H9 (cell line): ENCODE measurements at regions not wholly inside any gene's neighbourhood (a gene's known extent, or its start where the extent isn't known, plus 50 kb on each side); places are given as distances from the start of the nearest gene placed in this dataset.

Source experiments
- DNase-seq: peaks from one replicate; pipeline ENCODE4 v3.0.0-alpha.2; 2017
- H2AFZ ChIP-seq: one replicate; pipeline ENCODE4 v1.6.1; 2013; ENCODE audit warnings: mild to moderate bottlenecking, low read length, control low read depth, moderate library complexity
- H2AK5ac ChIP-seq: 2 replicates; pipeline ENCODE4 v1.6.1; 2013; ENCODE audit warnings: low read length, control low read depth, mixed read lengths; ENCODE audit not compliant: insufficient read length
- H2BK120ac ChIP-seq: one replicate; pipeline ENCODE4 v1.6.1; 2013; ENCODE audit warnings: low read depth, mild to moderate bottlenecking, low read length, control low read depth, inconsistent platforms; ENCODE audit not compliant: poor library complexity, severe bottlenecking
- H2BK12ac ChIP-seq: 2 replicates; pipeline ENCODE4 v1.6.1; 2013; ENCODE audit warnings: low read length, control low read depth, mixed read lengths, low read depth; ENCODE audit not compliant: insufficient read length
- H2BK15ac ChIP-seq: 2 replicates; pipeline ENCODE4 v1.6.1; 2013; ENCODE audit warnings: low read depth, low read length, control low read depth
- H2BK20ac ChIP-seq: one replicate; pipeline ENCODE4 v1.6.1; 2013; ENCODE audit warnings: low read depth, mild to moderate bottlenecking, low read length, control low read depth, inconsistent platforms; ENCODE audit not compliant: poor library complexity, severe bottlenecking
- H2BK5ac ChIP-seq: 2 replicates; pipeline ENCODE4 v1.6.1; 2013; ENCODE audit warnings: low read length, control low read depth, mixed read lengths; ENCODE audit not compliant: insufficient read length
- H3K14ac ChIP-seq: 2 replicates; pipeline ENCODE4 v1.6.1; 2013; ENCODE audit warnings: low read length, control low read depth; ENCODE audit not compliant: insufficient read depth
- H3K18ac ChIP-seq: 2 replicates; pipeline ENCODE4 v1.6.1; 2013; ENCODE audit warnings: low read depth, mild to moderate bottlenecking, mixed read lengths, low read length, control low read depth; ENCODE audit not compliant: insufficient read length
- H3K23ac ChIP-seq: 2 replicates; pipeline ENCODE4 v1.6.1; 2013; ENCODE audit warnings: low read length, control low read depth, mixed read lengths, low read depth; ENCODE audit not compliant: insufficient read length
- H3K23me2 ChIP-seq: 2 replicates; pipeline ENCODE4 v1.6.1; 2013; ENCODE audit warnings: low read depth, mild to moderate bottlenecking, mixed read lengths, low read length, control low read depth; ENCODE audit not compliant: insufficient read length, poor library complexity, severe bottlenecking
- H3K27ac ChIP-seq: 2 replicates; pipeline ENCODE4 v1.5.1; 2013; ENCODE audit warnings: low read length, control low read depth, mixed read lengths, low read depth; ENCODE audit not compliant: insufficient read length
- H3K27me3 ChIP-seq: 2 replicates; pipeline ENCODE4 v1.6.1; 2013; ENCODE audit warnings: low read length, control low read depth, inconsistent platforms; ENCODE audit not compliant: insufficient read depth
- H3K4ac ChIP-seq: 2 replicates; pipeline ENCODE4 v1.6.1; 2013; ENCODE audit warnings: low read depth, mild to moderate bottlenecking, control low read depth, inconsistent platforms, low read length, moderate library complexity
- H3K4me1 ChIP-seq: 2 replicates; pipeline ENCODE4 v1.6.1; 2013; ENCODE audit warnings: low read length, control low read depth, inconsistent platforms; ENCODE audit not compliant: insufficient read depth
- H3K4me2 ChIP-seq: 2 replicates; pipeline ENCODE4 v1.6.1; 2013; ENCODE audit warnings: low read length, control low read depth, mixed read lengths; ENCODE audit not compliant: insufficient read length, insufficient read depth
- H3K56ac ChIP-seq: 2 replicates; pipeline ENCODE4 v1.6.1; 2013; ENCODE audit warnings: low read depth, mild to moderate bottlenecking, mixed read lengths, low read length, control low read depth; ENCODE audit not compliant: insufficient read length
- H3K79me1 ChIP-seq: 2 replicates; pipeline ENCODE4 v1.6.1; 2013; ENCODE audit warnings: low read depth, mild to moderate bottlenecking, moderate library complexity, low read length, control low read depth, inconsistent platforms; ENCODE audit not compliant: insufficient read depth, poor library complexity, severe bottlenecking
- H3K79me2 ChIP-seq: 2 replicates; pipeline ENCODE4 v1.6.1; 2013; ENCODE audit warnings: low read length, control low read depth, inconsistent platforms; ENCODE audit not compliant: insufficient read depth
- H3K9ac ChIP-seq: 2 replicates; pipeline ENCODE4 v1.6.1; 2013; ENCODE audit warnings: low read length, control low read depth, mixed read lengths; ENCODE audit not compliant: insufficient read length; ENCODE audit errors: extremely low read depth
- H3K9me3 ChIP-seq: one replicate; pipeline ENCODE4 v1.6.1; 2013; ENCODE audit warnings: low read depth, low read length, inconsistent platforms; ENCODE audit not compliant: control insufficient read depth
- H3T11ph ChIP-seq: one replicate; pipeline ENCODE4 v1.6.1; 2013; ENCODE audit warnings: mild to moderate bottlenecking, low read length, control low read depth, inconsistent platforms
- H4K20me1 ChIP-seq: one replicate; pipeline ENCODE4 v1.6.1; 2013; ENCODE audit not compliant: control insufficient read depth, insufficient read length, insufficient read depth
- H4K5ac ChIP-seq: 2 replicates; pipeline ENCODE4 v1.6.1; 2013; ENCODE audit warnings: low read depth, mild to moderate bottlenecking, mixed read lengths, low read length, control low read depth; ENCODE audit not compliant: insufficient read length
- H4K8ac ChIP-seq: replicated peaks from 2 replicates; pipeline ENCODE4 v1.6.1; 2013; ENCODE audit warnings: low read length, control low read depth, mixed read lengths, low read depth; ENCODE audit not compliant: insufficient read length
- H4K91ac ChIP-seq: 2 replicates; pipeline ENCODE4 v1.6.1; 2013; ENCODE audit warnings: low read depth, mild to moderate bottlenecking, moderate library complexity, mixed read lengths, low read length, control low read depth; ENCODE audit not compliant: insufficient read length
- H3K27ac Mint-ChIP-seq, 3 experiments: 2 replicates in 2 of 3; 3 replicates in 1 of 3; pipeline ENCODE4 v1.8.0; 2020 to 2021; ENCODE audit warnings: mixed read lengths in 3 of 3, mild to moderate bottlenecking in 1 of 3, moderate library complexity in 1 of 3
- H3K27me3 Mint-ChIP-seq: 2 replicates; pipeline ENCODE4 v1.8.0; 2021; ENCODE audit warnings: low read depth, mild to moderate bottlenecking, moderate library complexity, mixed read lengths
- H3K36me3 Mint-ChIP-seq, 3 experiments: 2 replicates in 2 of 3; 3 replicates in 1 of 3; pipeline ENCODE4 v1.8.0; 2020 to 2021; ENCODE audit warnings: low read depth in 3 of 3, mixed read lengths in 3 of 3; ENCODE audit not compliant: insufficient read depth in 1 of 3
- H3K4me1 Mint-ChIP-seq, 2 experiments: 2 replicates each; pipeline ENCODE4 v1.8.0; 2020; ENCODE audit warnings: mixed read lengths in 2 of 2
- H3K4me3 Mint-ChIP-seq, 2 experiments: 2 replicates in 1 of 2; 3 replicates in 1 of 2; pipeline ENCODE4 v1.8.0; 2020 to 2021; ENCODE audit warnings: mild to moderate bottlenecking in 2 of 2, mixed read lengths in 2 of 2, moderate library complexity in 1 of 2
- H3K9me3 Mint-ChIP-seq, 2 experiments: 2 replicates in 1 of 2; 3 replicates in 1 of 2; pipeline ENCODE4 v1.8.0; 2020; ENCODE audit warnings: mild to moderate bottlenecking in 2 of 2, mixed read lengths in 2 of 2, moderate library complexity in 1 of 2
- TF ChIP-seq, protein P1 (sequence below): fragments of 200-600 bp; sonication (generic); conservative IDR thresholded peaks from 3 replicates; pipeline ENCODE4 v1.8.0; 2021; ENCODE audit warnings: antibody characterized with exemption, mild to moderate bottlenecking

DNA sequence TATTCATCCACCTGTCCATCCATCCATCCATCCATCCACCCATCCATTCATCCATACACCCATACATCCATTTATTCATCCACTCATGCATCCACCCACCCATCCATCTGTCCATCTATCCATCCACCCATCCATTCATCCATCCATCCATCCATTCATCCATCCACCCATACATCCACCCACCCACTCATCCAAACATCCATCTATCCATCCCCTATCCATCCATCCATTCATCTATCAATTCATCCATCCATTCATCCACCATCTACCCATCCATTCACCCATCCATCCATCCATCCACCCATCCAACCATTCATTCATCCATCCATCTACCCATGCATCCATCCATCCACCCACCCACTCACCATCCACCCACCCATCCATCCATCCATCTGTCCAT, 142.6 kb upstream of the SFSWAP start:
- H3K27me3 Mint-ChIP-seq, result peaks cover 4% of the 10 kb centered on the region
- no peak overlapping the region for H2BK5ac ChIP-seq
- H4K8ac ChIP-seq, result no peak overlapping the region
- H4K20me1 ChIP-seq, result no peaks in the 10 kb centered on the region
- no peak overlapping the region for H2BK15ac ChIP-seq
- H3K9me3 ChIP-seq, result no peaks in the 10 kb centered on the region
- no peak overlapping the region for H3T11ph ChIP-seq
- H2AFZ ChIP-seq, result no peak overlapping the region
- H2BK12ac ChIP-seq, result no peak overlapping the region
- H4K5ac ChIP-seq, result no peak overlapping the region
- H3K4ac ChIP-seq, result no peak overlapping the region
- no peak overlapping the region for H3K56ac ChIP-seq
- DNase-seq, result no peak
- no peak overlapping the region for H3K27ac ChIP-seq
- no peak overlapping the region for H3K4me2 ChIP-seq
- H3K18ac ChIP-seq, result no peak overlapping the region
- no peak overlapping the region for H3K14ac ChIP-seq
- H3K27me3 ChIP-seq, result 0 out of 2 replicates have a peak, but pooled peaks cover 3% of the 10 kb centered on the region
- H3K23me2 ChIP-seq, result no peaks in the 10 kb centered on the region
- peaks cover 11 to 20% of the 10 kb centered on the region in 2 experiments for H3K4me1 Mint-ChIP-seq
- TF ChIP-seq, protein P1, sequence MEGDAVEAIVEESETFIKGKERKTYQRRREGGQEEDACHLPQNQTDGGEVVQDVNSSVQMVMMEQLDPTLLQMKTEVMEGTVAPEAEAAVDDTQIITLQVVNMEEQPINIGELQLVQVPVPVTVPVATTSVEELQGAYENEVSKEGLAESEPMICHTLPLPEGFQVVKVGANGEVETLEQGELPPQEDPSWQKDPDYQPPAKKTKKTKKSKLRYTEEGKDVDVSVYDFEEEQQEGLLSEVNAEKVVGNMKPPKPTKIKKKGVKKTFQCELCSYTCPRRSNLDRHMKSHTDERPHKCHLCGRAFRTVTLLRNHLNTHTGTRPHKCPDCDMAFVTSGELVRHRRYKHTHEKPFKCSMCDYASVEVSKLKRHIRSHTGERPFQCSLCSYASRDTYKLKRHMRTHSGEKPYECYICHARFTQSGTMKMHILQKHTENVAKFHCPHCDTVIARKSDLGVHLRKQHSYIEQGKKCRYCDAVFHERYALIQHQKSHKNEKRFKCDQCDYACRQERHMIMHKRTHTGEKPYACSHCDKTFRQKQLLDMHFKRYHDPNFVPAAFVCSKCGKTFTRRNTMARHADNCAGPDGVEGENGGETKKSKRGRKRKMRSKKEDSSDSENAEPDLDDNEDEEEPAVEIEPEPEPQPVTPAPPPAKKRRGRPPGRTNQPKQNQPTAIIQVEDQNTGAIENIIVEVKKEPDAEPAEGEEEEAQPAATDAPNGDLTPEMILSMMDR, result no peak
- no peak overlapping the region for H3K23ac ChIP-seq
- H3K79me1 ChIP-seq, result no peaks in the 10 kb centered on the region
- no peaks in the 10 kb centered on the region for H3K79me2 ChIP-seq
- H4K91ac ChIP-seq, result no peak overlapping the region
- H2BK120ac ChIP-seq, result no peak overlapping the region
- no peak overlapping the region for H2BK20ac ChIP-seq
- H3K4me3 Mint-ChIP-seq, result no peak overlapping the region
- H3K9ac ChIP-seq, result no peak overlapping the region
- H3K27ac Mint-ChIP-seq, result no peak overlapping the region
- no peaks in the 10 kb centered on the region for H3K4me1 ChIP-seq
- peaks cover 0 to 2% of the 10 kb centered on the region in 2 experiments; a peak in 2 of 5 replicates for H3K9me3 Mint-ChIP-seq
- H2AK5ac ChIP-seq, result no peak overlapping the region
- no peaks in the 10 kb centered on the region; a peak in 1 of 7 replicates for H3K36me3 Mint-ChIP-seq
